HG02870 (cell line): ENCODE measurements at regions not wholly inside any gene's neighbourhood (a gene's known extent, or its start where the extent isn't known, plus 50 kb on each side); places are given as distances from the start of the nearest gene placed in this dataset.

Source experiments
- ATAC-seq: cut with Tn5 transposase; IDR thresholded peaks from one replicate; pipeline ENCODE4 v1.9.1; 2021; ENCODE audit warnings: mild to moderate bottlenecking, moderate library complexity; ENCODE audit not compliant: unreplicated experiment

- no peak for ATAC-seq
These were observed 142.7 kb downstream of the VAPA start for GRCh38 chr18:10056506-10056905.

- no peak for ATAC-seq
These were observed 143.6 kb downstream of the VAPA start for GRCh38 chr18:10057401-10057893.

GRCh38 chr18:10057894-10058791, 144.3 kb downstream of the VAPA start:
- ATAC-seq: no peak

GRCh38 chr18:10059610-10060468, 146.0 kb downstream of the VAPA start:
- ATAC-seq: no peak

- ATAC-seq: no peak
These were observed 146.6 kb downstream of the VAPA start for GRCh38 chr18:10060469-10060782.

- no peak for ATAC-seq
These were observed 147.0 kb downstream of the VAPA start for GRCh38 chr18:10060841-10061240.

- ATAC-seq: no peak
These were observed 147.8 kb downstream of the VAPA start for GRCh38 chr18:10061566-10062140.

- no peak for ATAC-seq
These were observed 148.8 kb downstream of the VAPA start for GRCh38 chr18:10062302-10063300.

GRCh38 chr18:10063489-10063888, 149.7 kb downstream of the VAPA start:
- no peak for ATAC-seq

- ATAC-seq: no peak
These were observed 150.5 kb downstream of the VAPA start for GRCh38 chr18:10064267-10064666.

- ATAC-seq: no peak
These were observed 151.5 kb downstream of the VAPA start for GRCh38 chr18:10065296-10065695.

GRCh38 chr18:10067670-10068659, 154.1 kb downstream of the VAPA start:
- no peak for ATAC-seq

- no peak for ATAC-seq
These were observed 155.2 kb downstream of the VAPA start for GRCh38 chr18:10068766-10069567.

- ATAC-seq: no peak
These were observed 156.8 kb downstream of the VAPA start for GRCh38 chr18:10070561-10071000.

- no peak for ATAC-seq
These were observed 158.9 kb downstream of the VAPA start for GRCh38 chr18:10072671-10073175.

- ATAC-seq: no peak
These were observed 160.3 kb downstream of the VAPA start for GRCh38 chr18:10074110-10074509.

GRCh38 chr18:10074728-10075127, 160.9 kb downstream of the VAPA start:
- no peak for ATAC-seq

GRCh38 chr18:10076502-10077030, 162.8 kb downstream of the VAPA start:
- ATAC-seq: no peak
